NCI-H2227 treated with DMSO at 0.1 percent for 48 hours (cell line): ENCODE measurements at regions not wholly inside any gene's neighbourhood (a gene's known extent, or its start where the extent isn't known, plus 50 kb on each side); places are given as distances from the start of the nearest gene placed in this dataset.
"Not testable (repeated sequence)": the region's sequence is repeated elsewhere in the genome, so short reads cannot be mapped to it uniquely, and the experiment has no call there.

Experiments used
- DNase-seq: peaks from one replicate; lab custom pipeline; 2025; lab: John Stamatoyannopoulos, UW

DNA sequence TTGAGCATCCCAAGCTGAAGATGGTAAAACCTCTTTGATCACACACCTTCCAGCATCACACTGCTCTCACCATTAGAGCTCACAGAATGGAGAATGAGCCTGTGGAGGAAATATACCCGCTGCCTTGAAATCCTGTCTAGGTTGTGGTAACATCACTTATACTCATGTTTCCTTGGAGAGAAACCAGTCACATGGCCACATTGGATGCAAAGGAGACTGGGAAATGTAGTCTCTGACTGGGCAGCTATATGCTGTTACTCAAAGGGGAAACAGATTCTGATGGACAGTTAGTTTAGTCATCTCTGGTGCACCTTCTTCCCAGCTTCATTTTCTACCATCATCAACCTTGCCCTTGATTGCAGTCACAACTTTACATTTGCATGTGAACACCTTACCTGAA, 286.3 kb downstream of the ANKRD50 start:
- no peak for DNase-seq

DNA sequence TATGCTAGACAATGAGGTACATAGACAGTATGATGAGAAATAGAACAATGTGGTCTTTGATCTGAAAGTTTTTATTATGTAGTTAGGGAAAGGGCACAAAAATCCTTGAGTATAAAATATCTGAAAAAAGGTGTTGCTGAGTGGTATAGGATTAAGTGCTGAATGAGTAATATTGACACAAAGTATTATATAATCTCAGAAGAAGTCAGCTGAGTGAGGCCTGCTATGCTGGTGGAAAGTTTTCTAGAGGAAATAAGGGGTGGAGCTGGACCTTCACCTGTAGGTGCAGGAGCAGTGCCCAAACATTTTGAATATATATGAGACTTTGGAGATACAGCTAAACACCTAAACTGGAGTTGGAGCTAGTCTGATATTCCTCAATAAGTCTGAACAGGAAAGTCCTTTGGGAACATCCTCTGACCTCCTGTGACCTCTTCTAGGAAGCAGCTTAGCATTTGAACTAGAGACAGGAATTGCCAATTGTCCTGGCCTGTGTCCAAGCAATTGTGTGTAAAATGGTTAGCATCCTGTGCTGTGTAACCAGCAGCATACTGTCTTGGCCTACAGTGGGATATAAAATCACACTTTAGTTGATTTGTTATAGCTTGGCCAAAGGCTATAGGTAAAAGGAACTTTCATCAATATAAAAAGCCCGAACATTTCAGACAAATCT, 285.3 kb downstream of the ANKRD50 start:
- no peak for DNase-seq

DNA sequence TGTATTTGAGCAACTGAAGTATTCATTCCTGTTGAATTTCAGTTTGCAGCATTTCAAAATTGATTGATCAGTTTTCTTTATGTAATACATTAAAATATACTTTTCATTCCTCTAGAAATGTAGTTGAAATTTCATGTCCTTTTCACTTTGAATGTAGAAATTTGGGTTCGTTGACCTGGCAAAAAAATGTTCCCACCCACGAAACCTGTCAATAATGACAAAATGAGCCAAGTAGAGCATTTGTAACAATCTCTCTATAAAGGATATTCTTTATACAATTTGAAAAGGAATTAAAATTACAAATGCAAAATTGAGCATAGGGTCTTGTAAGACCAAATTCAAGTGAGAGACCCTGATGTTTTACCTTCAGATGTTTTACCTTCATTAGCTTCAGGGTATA, 283.9 kb downstream of the ANKRD50 start:
- no peak for DNase-seq

DNA sequence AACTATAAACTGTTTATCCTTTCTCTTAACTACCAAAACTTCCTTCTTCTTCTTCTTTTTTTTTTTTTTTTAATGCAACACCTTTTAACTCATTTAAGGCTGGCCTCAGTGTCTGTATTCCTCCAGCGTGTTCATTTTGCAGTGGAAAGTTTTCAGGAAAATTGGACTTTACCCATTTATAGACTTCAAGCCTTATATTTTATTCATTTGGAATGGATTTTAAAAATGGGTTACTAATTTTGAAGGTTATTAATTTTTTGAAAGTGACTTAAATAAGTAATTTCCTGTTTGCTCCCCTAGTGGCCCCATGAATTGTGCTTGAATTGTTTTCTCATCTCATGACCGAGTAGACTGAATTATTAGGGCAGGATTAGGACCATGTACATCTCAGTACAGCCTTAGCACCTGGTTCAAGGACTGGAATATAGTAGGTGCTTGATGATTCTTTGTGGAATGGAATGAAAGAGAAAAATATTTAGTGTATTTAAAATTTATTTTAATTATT, 282.7 kb downstream of the ANKRD50 start:
- no peak for DNase-seq

DNA sequence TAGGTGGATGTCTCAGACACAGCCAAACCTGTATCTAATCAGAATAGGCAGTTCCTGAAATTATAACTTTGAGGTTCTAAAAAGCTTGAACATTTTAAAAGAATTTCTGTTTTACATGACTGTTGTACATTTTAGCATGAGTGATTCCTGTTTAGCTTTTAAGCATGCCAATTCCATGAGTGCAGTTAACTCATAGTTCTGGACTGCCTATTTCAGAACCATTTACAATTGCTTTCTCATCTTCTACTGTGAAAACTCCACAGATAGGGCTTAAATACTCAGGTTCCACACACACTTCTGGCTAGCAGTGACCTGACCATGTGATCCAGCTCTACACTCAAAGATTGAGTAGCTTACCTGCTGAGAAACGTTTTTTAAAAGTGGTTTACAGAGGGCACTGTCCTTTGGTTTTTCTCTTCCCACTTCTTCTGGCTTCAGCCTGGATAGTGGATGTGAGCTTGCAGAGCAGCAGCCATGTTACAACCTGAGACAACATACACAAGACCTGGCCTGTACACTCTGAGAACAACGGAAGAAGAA, 280.8 kb downstream of the ANKRD50 start:
- DNase-seq = no peak

DNA sequence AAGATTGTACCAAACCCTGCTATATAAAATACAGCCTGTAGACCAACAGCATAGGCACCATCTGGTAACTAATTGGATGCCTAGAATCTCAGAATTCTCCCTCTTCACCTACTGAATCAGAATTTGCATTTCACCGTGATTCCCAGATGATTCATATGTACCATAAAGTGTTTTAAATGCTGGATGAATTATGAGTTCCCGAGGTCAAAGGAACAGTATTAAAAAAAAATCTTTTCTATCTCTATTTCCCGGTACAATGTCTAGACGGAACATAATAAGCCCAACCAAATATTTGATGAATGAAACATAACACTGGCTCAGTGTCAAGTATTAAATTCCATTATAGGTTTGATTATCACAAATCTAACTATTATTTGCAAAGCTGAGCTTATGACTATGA, 280.0 kb downstream of the ANKRD50 start:
- no peak for DNase-seq

DNA sequence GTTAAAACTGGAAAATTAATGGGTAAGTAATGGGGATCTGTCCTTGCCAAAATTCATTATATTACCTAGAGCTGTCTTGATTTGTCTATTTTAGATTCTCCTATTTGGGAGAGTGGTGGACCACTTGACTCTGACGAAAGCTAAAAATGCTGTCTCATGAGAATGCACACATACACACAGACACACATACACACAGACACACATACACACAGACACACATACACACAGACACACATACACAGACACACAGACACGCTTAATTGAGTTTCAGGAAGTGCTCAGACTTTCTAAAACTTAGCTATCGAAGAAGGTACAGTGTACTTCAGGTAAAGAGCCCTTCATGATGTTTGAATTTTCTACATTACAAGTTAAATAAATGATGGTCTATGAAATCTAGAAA, 279.5 kb downstream of the ANKRD50 start:
- DNase-seq = no peak

DNA sequence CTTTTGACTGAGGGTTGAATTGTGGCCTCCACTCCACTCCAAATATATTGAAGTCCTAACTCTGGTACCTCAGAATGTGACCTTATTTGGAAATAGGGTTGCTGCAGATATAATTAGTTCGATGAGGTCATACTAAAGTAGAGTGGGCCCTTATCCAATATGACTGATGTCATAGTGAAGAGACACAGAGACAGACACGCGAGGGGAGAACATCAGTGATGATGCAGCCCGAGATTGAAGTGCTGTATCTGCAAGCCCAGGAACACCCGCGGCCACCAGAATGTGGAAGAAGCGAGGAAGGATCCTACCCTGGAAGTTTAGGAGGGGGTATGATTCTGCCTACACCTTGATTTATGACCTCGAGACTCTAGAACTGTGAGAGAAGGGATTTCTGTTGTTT, 279.0 kb downstream of the ANKRD50 start:
- no peak for DNase-seq

DNA sequence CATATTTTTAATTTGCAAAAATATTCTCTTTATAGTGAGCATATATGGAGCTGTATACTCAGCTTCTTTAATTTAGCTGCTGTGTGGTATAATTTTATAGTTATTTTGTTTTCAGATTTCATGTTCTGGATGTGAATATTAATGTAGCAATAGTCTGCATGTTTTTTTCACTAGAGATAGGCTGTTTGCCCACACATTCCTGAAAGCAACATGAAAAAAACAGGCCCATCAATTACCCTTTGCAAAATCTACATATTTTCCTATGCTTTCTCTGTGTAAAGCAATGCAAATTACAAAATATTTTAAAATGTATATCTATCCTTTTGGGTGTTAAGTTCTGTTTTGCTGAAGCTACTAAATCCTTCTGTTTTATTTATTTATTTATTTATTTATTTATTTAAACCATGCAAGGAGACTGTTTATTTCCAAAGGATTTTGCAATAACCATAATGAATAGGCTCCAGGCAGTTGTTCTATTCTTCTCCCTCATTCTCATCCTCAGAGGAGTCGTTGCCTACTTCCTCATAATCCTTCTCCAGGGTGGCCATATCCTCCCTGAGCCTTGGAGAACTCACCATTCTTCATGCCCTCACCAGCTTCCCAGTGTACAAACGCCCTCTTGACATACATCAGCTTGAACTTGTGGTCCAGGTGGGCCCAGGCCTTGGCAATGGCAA, 277.1 kb downstream of the ANKRD50 start:
- no peak for DNase-seq

DNA sequence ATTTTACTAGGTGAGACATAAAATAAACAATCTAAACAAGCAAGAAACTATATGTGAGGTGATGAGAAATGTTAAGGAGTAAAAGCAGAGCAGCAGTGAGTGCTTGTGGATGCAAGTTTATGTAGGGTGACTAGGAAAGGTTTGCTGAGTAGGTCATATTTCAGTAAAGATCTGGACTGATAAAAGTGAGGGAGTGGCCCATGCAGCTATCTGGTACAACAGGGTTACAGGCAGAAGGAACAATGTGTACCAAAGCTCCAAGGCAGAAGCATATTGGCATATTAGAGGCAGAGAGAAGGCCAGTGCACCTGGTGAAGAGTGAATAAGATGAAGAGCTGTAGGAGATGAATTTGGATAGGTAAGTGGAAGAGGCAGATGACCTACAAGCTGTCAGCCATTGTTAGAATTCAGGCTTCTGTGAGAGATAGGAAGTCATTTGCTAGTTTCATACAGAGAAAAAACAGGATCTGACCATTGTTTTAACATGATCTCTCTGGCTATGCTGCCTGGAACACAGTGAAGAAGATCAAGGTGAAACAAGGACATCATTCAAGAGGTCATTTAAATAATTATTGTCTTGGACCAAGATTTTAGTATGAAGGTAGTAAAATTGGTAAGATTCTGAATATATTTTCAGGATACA, 274.6 kb downstream of the ANKRD50 start:
- no peak for DNase-seq

DNA sequence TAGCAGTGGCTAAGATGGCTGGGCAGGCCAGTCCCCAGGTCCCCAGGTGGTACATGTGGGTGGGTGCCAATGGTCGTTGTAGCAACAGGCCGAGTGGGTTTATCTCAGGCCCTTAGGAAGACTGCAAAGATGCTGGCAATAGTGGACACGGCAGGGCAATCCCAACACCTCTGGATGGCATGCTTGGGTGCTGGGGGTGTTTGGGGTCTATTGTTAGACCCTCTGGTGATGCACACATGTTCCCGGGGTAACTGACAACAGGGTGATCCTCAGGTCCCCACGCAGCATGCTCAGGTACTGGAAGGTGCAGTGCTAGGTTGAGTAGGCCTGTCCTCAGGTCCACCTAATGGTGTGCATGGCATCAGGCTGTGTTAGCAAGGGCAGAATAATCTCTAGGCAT, 267.5 kb downstream of the ANKRD50 start:
- DNase-seq = no peak

DNA sequence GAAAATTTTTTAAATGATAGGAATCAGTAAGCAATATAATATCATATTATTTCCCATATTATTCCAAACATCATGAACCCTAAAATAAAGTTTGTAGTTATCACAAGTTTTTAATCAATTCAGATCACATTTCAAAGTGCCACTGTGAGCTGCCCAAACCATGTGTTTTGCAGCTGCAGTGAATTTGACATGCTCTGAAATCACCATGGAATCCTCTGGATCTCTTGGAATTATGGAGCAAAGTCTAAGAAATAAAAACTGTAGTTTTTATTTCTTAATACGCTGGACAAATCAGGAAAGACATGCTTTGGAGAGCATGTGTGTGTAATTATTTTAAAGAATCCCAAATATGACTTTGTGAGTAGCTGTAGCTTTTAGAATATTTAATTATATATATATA, 262.7 kb downstream of the ANKRD50 start:
- no peak for DNase-seq

DNA sequence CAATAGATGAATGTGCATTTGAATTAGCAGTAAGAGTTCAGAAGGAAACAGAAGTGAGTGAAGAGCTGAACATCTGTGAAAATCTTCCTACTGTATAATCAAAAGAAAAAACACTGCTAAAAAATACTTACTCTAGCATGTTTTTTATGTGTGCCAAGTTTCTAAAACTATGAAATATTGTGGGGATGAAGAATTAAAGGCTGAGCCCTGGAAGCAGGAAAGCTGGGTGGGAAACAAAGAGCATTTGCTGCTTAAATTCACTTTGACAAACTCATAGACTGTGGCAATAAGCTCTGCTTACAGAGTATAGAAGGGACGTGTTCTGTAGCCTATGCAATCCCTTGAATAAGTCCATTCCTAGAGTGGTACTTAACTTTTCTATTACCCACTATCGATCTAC, 261.7 kb downstream of the ANKRD50 start:
- no peak for DNase-seq

DNA sequence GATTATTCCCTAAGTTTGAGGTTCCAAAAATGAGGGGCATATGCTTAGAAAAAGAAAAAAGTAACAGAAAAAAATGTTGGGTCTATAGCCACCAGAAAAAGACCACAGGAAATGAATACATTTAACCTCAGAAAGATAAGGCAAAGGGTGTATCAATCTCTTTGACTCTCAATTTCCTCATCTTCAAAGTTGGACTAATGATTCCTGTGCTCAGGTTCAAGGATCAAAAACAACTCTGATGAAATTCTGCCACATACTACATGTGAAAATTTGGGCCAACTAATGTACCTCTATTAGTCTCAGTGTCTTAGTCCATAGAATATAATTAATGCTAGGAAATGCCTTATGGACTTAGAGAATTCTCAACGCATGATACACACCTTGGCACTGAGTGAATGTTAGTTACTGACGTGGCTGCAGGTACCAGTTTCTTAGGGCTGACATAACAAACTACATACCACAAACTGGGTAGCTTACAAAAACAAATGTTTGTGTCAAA, 257.7 kb downstream of the ANKRD50 start:
- no peak for DNase-seq

DNA sequence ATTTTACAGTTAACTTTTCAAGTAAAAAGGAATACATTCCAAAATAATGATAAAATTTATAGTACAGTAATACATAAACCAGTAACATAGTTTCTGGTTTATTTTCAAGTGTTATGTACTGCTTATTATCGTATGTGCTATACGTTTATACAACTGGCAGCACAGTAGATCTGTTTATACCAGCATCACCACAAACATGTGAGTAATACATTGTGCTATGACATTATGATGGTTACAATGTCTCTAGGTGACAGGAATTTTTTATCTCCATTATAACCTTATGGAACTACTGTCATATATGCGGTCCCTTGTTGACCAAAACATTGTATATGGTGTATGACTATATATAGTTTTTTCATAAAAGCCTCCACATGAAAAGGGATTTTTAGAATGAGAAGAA, 256.9 kb downstream of the ANKRD50 start:
- no peak for DNase-seq

DNA sequence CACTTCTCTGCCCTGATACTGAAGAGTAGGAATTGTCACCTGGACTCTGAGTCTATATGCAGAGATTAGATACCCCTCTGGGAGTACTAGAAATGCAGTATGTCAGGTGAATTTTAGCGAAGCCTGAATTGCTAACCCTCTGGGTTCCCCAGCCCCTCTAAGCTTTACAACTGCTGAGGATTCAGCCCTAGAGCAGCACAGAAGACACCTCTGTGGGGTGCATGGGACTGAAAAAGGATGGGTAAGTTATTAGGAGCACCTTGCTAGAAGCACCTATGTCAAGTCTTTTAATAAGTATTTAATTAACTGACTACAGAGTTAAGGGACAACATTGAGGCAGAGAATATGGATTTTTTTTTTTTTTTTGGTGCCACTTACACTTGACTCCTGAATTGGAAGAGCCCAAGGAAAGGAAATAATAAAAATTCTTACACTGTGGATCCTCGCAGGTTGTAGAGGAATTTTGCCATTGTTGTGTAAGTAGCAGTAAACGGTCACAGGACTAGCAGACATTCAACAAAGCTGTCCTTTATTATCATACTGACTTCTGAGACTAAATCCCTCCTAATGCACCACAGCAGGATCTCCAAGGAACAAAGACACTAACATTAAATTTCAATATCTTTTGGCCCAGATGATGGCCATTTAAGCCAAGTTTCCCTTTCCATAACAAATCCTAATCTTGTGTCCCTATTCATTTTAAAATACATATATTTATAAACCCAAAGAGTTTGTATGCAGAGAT, 253.2 kb downstream of the ANKRD50 start:
- DNase-seq = no peak

DNA sequence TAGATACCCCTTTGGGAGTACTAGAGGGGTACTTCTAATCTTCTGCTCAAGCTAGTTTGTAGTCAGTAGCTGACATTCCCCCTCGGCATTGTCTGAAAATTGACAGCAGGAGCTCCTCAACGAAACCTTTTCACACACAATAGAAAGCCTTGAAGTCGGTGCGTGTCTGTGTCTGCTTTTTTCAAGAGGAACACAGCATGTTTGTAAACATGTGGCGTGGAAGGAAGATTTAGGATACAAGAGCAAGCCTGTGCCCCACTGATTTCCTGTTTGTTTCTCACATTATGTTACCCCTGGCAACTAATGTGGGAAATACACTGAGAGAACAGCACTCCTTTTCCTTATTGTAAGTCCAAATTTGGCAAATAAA, 252.6 kb downstream of the ANKRD50 start:
- no peak for DNase-seq

DNA sequence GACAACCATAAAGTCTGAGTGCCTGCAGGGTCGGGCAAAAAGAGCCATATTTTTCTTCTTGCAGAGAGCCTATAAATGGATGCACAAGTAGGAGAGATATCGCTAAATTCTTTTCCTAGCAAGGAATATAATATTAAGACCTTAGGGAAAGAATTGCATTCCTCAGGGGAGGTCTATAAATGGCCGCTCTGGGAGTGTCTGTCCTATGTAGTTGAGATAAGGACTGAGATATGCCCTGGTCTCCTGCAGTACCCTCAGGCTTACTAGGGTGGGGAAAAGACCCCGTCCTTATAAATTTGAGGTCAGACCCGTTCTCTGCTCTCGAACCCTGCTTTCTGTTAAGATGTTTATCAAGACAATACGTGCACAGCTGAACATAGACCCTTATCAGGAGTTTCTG, 250.9 kb downstream of the ANKRD50 start:
- not testable (repeated sequence) for DNase-seq

DNA sequence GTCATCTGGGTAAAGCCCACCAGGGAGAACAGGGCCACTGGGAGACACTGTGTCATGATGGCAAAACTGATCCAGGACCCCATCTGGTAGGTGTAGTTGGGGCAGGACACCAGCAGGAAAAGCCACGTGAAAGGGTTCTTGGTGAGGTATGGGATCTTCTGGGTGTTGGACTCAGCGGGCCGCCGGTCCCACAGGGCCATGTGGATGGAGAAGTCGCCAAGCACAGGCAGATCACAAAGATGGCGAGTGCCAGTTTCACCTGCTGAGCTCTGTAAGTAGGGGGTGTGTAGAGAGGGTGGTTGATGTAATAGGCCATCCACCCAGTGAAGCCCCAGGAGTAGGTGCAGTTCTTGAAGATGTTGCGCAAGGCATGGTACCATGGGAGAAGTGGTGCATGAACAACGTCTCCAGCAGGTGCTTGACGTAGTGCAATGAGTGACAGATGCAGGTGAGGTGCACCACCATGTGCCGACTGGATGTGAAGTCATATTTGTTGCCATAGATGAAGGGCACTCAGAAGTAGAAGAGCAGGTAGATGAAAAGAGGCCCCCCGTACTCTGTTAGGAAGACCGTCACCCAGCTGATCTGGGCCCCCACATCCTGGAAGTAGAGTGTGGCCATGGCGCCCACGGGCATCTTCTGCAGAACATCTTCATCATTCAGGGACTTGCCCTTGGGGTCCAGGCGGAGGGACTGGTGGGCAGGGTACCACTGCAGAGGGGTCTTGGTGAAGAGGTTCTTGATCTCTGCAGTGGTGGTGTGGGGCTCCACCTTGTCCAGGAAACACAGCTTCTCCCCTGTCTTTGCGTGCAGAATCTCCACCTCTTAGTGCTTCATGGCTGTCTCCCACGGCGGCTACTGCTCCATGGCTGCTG, 249.3 kb downstream of the ANKRD50 start:
- no peak for DNase-seq

DNA sequence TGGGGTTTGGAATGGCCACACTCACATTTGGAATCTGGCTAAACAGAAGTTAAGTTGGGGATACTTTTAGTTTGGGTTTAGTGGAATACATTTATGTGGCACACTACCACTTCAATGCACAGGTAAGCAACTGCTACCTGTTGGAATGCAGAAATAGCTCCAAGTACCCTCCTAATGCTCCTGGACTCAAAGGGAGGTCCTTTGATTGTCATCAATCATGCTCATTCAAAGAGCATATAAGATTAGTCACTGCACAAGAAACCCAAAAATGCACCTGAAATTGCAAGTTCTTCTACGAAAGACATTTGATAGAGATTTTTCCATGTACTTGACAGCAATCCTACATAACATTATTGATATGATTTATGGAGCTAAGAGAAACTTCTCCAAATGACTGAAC, 247.7 kb downstream of the ANKRD50 start:
- DNase-seq = no peak

DNA sequence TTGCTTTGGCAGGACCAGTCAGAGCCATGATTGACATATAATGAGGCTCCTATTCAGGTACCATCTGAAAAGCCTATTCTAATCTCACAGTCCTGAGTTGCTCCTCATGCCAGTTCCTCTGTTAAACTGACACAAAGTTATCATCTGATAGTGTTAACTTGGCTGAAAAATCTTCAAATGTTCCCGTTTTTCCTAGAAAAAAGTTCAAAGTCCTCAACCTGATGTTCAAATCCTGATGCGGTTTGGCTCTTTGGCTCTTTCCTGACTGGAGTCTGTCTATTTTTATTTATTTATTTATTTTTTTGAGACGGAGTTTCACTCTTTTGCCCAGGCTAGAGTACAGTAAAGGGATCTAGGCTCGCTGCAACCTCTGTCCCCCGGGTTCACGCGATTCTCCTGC, 244.2 kb downstream of the ANKRD50 start:
- DNase-seq = no peak
